ENCODE measurements at regions not wholly inside any gene's neighbourhood (a gene's known extent, or its start where the extent isn't known, plus 50 kb on each side); places are given as distances from the start of the nearest gene placed in this dataset.
A peak's percentile ranks its signal among the peaks of the same experiment; 100 is the strongest.

DNA sequence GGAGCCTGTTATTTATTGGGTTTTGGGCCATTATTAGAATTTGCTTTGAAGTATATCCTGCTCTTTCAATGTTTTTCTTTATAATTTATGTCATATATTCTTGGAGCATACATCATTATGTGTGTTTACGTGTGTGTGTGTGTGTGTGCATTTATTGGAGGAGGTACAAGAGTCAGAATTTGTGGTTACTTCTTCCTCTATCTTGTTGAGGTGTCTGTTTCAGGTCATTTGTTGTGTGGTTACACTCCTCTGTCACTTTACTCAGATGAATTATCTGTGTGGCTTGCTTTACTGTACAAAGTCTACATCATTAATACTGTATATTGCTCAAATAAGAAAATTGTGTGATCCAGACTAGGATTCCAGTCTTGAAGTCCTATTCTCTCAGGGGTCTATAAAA, 1957.4 kb upstream of the TENM3 start:
- DNase-seq (no peak), ATAC-seq (ENCODE audit: low read depth in 2 of 2) (no peak)
- Mint-ChIP-seq H3K27ac (no peak overlapping the region), H3K4me1 (no peaks in the 10 kb centered on the region), H3K4me3 (no peak overlapping the region), H3K27me3 (no peaks in the 10 kb centered on the region), H3K9me3 (peaks cover 0 to 19% (median 9%) of the 10 kb centered on the region in 7 donors), H3K36me3 (no peaks in the 10 kb centered on the region)
- no peak overlapping the region for H3K27ac ChIP-seq (ENCODE audit: insufficient read depth, low read length, poor library complexity, severe bottlenecking)
- no peak overlapping the region for H3K4me3 ChIP-seq (ENCODE audit: low read depth, low read length)
- no peaks in the 10 kb centered on the region for H3K36me3 ChIP-seq (ENCODE audit: control insufficient read depth, insufficient read depth, low read length)
- no peaks in the 10 kb centered on the region for H3K27me3 ChIP-seq (ENCODE audit: control insufficient read depth, insufficient read depth, low read length)
- H3K4me1 ChIP-seq (ENCODE audit: control insufficient read depth, insufficient read depth, low read length, poor library complexity, severe bottlenecking) = no peaks in the 10 kb centered on the region
- no peaks in the 10 kb centered on the region for H3K9me3 ChIP-seq (ENCODE audit: control insufficient read depth in 2 of 2, low read length in 2 of 2)

DNA sequence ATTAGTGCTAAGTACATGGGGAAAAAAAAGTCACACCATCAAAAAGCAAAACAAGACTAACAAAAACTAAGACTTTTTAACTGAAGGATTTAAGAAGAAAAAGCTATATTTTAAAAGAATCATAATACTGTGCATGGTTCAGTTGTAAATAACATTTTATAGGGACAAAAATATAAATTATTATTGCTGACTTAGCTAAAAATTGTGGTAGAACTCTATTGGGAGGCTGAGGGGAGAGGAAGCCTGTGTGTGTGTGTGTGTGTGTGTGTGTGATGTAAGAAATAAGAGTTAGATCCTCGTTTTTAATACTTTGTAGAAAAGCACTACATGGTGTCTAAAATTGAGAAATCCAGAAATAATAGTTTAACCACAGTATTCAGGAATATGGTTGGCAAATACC, 1950.9 kb upstream of the TENM3 start:
- Histone ChIP-seq H3K9me3 (ENCODE audit: control insufficient read depth in 2 of 2, low read length in 2 of 2) (peaks cover 0 to 3% of the 10 kb centered on the region in 2 experiments), H3K36me3 (ENCODE audit: control insufficient read depth, insufficient read depth, low read length) (no peaks in the 10 kb centered on the region), H3K27ac (ENCODE audit: insufficient read depth, low read length, poor library complexity, severe bottlenecking) (no peak overlapping the region), H3K4me3 (ENCODE audit: low read depth, low read length) (no peak overlapping the region), H3K4me1 (ENCODE audit: control insufficient read depth, insufficient read depth, low read length, poor library complexity, severe bottlenecking) (no peaks in the 10 kb centered on the region), H3K27me3 (ENCODE audit: control insufficient read depth, insufficient read depth, low read length) (no peaks in the 10 kb centered on the region)
- H3K4me1 Mint-ChIP-seq = no peaks in the 10 kb centered on the region
- no peaks in the 10 kb centered on the region for H3K27me3 Mint-ChIP-seq
- no peak overlapping the region for H3K4me3 Mint-ChIP-seq
- ATAC-seq (ENCODE audit: low read depth in 2 of 2) (no peak), DNase-seq (no peak)
- H3K9me3 Mint-ChIP-seq = peaks cover 1 to 14% (median 5%) of the 10 kb centered on the region in 7 donors
- H3K36me3 Mint-ChIP-seq = no peaks in the 10 kb centered on the region
- H3K27ac Mint-ChIP-seq = no peak overlapping the region

GRCh38 chr4:180296036-180296599, 1947.1 kb upstream of the TENM3 start:
- Mint-ChIP-seq H3K9me3 (peaks cover 0 to 24% (median 6%) of the 10 kb centered on the region in 7 donors), H3K27me3 (no peaks in the 10 kb centered on the region), H3K27ac (peak overlapping the region in 1 of 3 donors; percentile 12), H3K4me3 (no peak overlapping the region), H3K4me1 (no peaks in the 10 kb centered on the region), H3K36me3 (no peaks in the 10 kb centered on the region)
- no peak for ATAC-seq (ENCODE audit: low read depth in 2 of 2)
- no peak for DNase-seq
- H3K9me3 ChIP-seq (ENCODE audit: control insufficient read depth in 2 of 2, low read length in 2 of 2) = peaks cover 3% of the 10 kb centered on the region in 2 experiments
- no peaks in the 10 kb centered on the region for H3K4me1 ChIP-seq (ENCODE audit: control insufficient read depth, insufficient read depth, low read length, poor library complexity, severe bottlenecking)
- no peaks in the 10 kb centered on the region for H3K27me3 ChIP-seq (ENCODE audit: control insufficient read depth, insufficient read depth, low read length)
- no peak overlapping the region for H3K4me3 ChIP-seq (ENCODE audit: low read depth, low read length)
- no peaks in the 10 kb centered on the region for H3K36me3 ChIP-seq (ENCODE audit: control insufficient read depth, insufficient read depth, low read length)
- H3K27ac ChIP-seq (ENCODE audit: insufficient read depth, low read length, poor library complexity, severe bottlenecking) = no peak overlapping the region

- H3K36me3 ChIP-seq (ENCODE audit: control insufficient read depth, insufficient read depth, low read length) = no peaks in the 10 kb centered on the region
- no peaks in the 10 kb centered on the region for H3K27me3 ChIP-seq (ENCODE audit: control insufficient read depth, insufficient read depth, low read length)
- Mint-ChIP-seq H3K9me3 (peaks cover 2 to 28% (median 7%) of the 10 kb centered on the region in 7 donors), H3K27ac (no peak overlapping the region), H3K36me3 (no peaks in the 10 kb centered on the region), H3K27me3 (no peaks in the 10 kb centered on the region), H3K4me1 (no peaks in the 10 kb centered on the region), H3K4me3 (no peak overlapping the region)
- DNase-seq (no peak), ATAC-seq (ENCODE audit: low read depth in 2 of 2) (no peak)
- H3K4me3 ChIP-seq (ENCODE audit: low read depth, low read length) = no peak overlapping the region
- no peak overlapping the region for H3K27ac ChIP-seq (ENCODE audit: insufficient read depth, low read length, poor library complexity, severe bottlenecking)
- no peaks in the 10 kb centered on the region for H3K4me1 ChIP-seq (ENCODE audit: control insufficient read depth, insufficient read depth, low read length, poor library complexity, severe bottlenecking)
- H3K9me3 ChIP-seq (ENCODE audit: control insufficient read depth in 2 of 2, low read length in 2 of 2) = peaks cover 0 to 3% of the 10 kb centered on the region in 2 experiments
Measured at GRCh38 chr4:180304321-180304720, 1938.9 kb upstream of the TENM3 start.

GRCh38 chr4:180310616-180311015, 1932.6 kb upstream of the TENM3 start:
- Histone ChIP-seq H3K4me1 (ENCODE audit: control insufficient read depth, insufficient read depth, low read length, poor library complexity, severe bottlenecking) (no peaks in the 10 kb centered on the region), H3K27me3 (ENCODE audit: control insufficient read depth, insufficient read depth, low read length) (no peaks in the 10 kb centered on the region), H3K4me3 (ENCODE audit: low read depth, low read length) (no peak overlapping the region), H3K27ac (ENCODE audit: insufficient read depth, low read length, poor library complexity, severe bottlenecking) (no peak overlapping the region), H3K9me3 (ENCODE audit: control insufficient read depth in 2 of 2, low read length in 2 of 2) (peaks cover 0 to 4% of the 10 kb centered on the region in 2 experiments), H3K36me3 (ENCODE audit: control insufficient read depth, insufficient read depth, low read length) (no peaks in the 10 kb centered on the region)
- no peak for ATAC-seq (ENCODE audit: low read depth in 2 of 2)
- DNase-seq = no peak
- H3K27me3 Mint-ChIP-seq = no peaks in the 10 kb centered on the region
- H3K4me1 Mint-ChIP-seq = no peaks in the 10 kb centered on the region
- no peak overlapping the region for H3K27ac Mint-ChIP-seq
- H3K9me3 Mint-ChIP-seq = peaks cover 0 to 19% (median 6%) of the 10 kb centered on the region in 7 donors
- no peak overlapping the region for H3K4me3 Mint-ChIP-seq
- no peaks in the 10 kb centered on the region for H3K36me3 Mint-ChIP-seq

DNA sequence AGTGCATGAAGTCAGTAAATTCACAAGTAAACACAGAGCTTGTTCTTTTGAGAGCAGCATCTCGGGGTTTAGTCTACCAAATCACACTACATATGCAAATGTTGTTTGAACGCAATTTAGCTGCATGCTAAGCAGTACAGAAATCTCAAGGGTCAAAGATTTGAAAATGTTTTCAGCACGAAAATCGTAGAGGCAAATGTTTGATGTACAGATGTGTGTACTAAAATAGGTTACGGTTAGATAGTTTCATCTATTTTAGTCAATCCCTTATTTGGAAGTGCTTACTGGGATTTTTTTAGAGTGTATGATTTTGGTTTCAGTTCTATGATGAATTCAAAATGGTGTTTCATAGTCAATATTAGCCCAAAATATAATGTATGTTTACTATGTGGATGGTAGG, 1928.2 kb upstream of the TENM3 start:
- H3K4me1 ChIP-seq (ENCODE audit: control insufficient read depth, insufficient read depth, low read length, poor library complexity, severe bottlenecking) = no peaks in the 10 kb centered on the region
- no peak overlapping the region for H3K27ac ChIP-seq (ENCODE audit: insufficient read depth, low read length, poor library complexity, severe bottlenecking)
- ATAC-seq (ENCODE audit: low read depth in 2 of 2) (no peak), DNase-seq (no peak)
- Mint-ChIP-seq H3K27ac (no peak overlapping the region), H3K36me3 (no peaks in the 10 kb centered on the region), H3K27me3 (no peaks in the 10 kb centered on the region), H3K4me1 (no peaks in the 10 kb centered on the region), H3K9me3 (peaks cover 0 to 17% (median 11%) of the 10 kb centered on the region in 7 donors), H3K4me3 (no peak overlapping the region)
- H3K36me3 ChIP-seq (ENCODE audit: control insufficient read depth, insufficient read depth, low read length) = no peaks in the 10 kb centered on the region
- no peaks in the 10 kb centered on the region for H3K27me3 ChIP-seq (ENCODE audit: control insufficient read depth, insufficient read depth, low read length)
- H3K4me3 ChIP-seq (ENCODE audit: low read depth, low read length) = no peak overlapping the region
- peaks cover 0 to 4% of the 10 kb centered on the region in 2 experiments for H3K9me3 ChIP-seq (ENCODE audit: control insufficient read depth in 2 of 2, low read length in 2 of 2)

GRCh38 chr4:180330521-180330920, 1912.7 kb upstream of the TENM3 start:
- DNase-seq = no peak
- H3K36me3 Mint-ChIP-seq = no peaks in the 10 kb centered on the region

GRCh38 chr4:180333162-180333561, 1910.0 kb upstream of the TENM3 start:
- H3K9me3 ChIP-seq (ENCODE audit: control insufficient read depth in 2 of 2, low read length in 2 of 2) = peaks cover 0 to 14% of the 10 kb centered on the region in 2 experiments
- ATAC-seq (ENCODE audit: low read depth in 2 of 2) (no peak), DNase-seq (no peak)
- no peaks in the 10 kb centered on the region for H3K27me3 ChIP-seq (ENCODE audit: control insufficient read depth, insufficient read depth, low read length)
- Mint-ChIP-seq H3K27ac (no peak overlapping the region), H3K36me3 (no peaks in the 10 kb centered on the region), H3K9me3 (peaks cover 0 to 15% (median 5%) of the 10 kb centered on the region in 7 donors), H3K27me3 (no peaks in the 10 kb centered on the region), H3K4me1 (peaks cover 0 to 4% (median 0%) of the 10 kb centered on the region in 4 donors), H3K4me3 (no peak overlapping the region)
- no peaks in the 10 kb centered on the region for H3K4me1 ChIP-seq (ENCODE audit: control insufficient read depth, insufficient read depth, low read length, poor library complexity, severe bottlenecking)
- no peak overlapping the region for H3K4me3 ChIP-seq (ENCODE audit: low read depth, low read length)
- H3K36me3 ChIP-seq (ENCODE audit: control insufficient read depth, insufficient read depth, low read length) = no peaks in the 10 kb centered on the region
- H3K27ac ChIP-seq (ENCODE audit: insufficient read depth, low read length, poor library complexity, severe bottlenecking) = no peak overlapping the region

More at GRCh38 chr4:180330521-180330920, 1912.7 kb upstream of the TENM3 start:
- no peak overlapping the region for H3K27ac Mint-ChIP-seq
- no peak overlapping the region for H3K4me3 Mint-ChIP-seq
- no peaks in the 10 kb centered on the region for H3K4me1 Mint-ChIP-seq
- no peaks in the 10 kb centered on the region for H3K36me3 ChIP-seq (ENCODE audit: control insufficient read depth, insufficient read depth, low read length)
- H3K4me3 ChIP-seq (ENCODE audit: low read depth, low read length) = no peak overlapping the region
- H3K9me3 Mint-ChIP-seq = peaks cover 0 to 14% (median 5%) of the 10 kb centered on the region in 7 donors
- H3K4me1 ChIP-seq (ENCODE audit: control insufficient read depth, insufficient read depth, low read length, poor library complexity, severe bottlenecking) = no peaks in the 10 kb centered on the region
- no peak for ATAC-seq (ENCODE audit: low read depth in 2 of 2)
- no peaks in the 10 kb centered on the region for H3K27me3 Mint-ChIP-seq
- peaks cover 2 to 9% of the 10 kb centered on the region in 2 experiments for H3K9me3 ChIP-seq (ENCODE audit: control insufficient read depth in 2 of 2, low read length in 2 of 2)
- no peak overlapping the region for H3K27ac ChIP-seq (ENCODE audit: insufficient read depth, low read length, poor library complexity, severe bottlenecking)
- H3K27me3 ChIP-seq (ENCODE audit: control insufficient read depth, insufficient read depth, low read length) = no peaks in the 10 kb centered on the region
